H1 (cell line): ENCODE measurements at regions not wholly inside any gene's neighbourhood (a gene's known extent, or its start where the extent isn't known, plus 50 kb on each side); places are given as distances from the start of the nearest gene placed in this dataset.

Experiments used
- CTCF ChIA-PET: fragments of 300-600 bp; sonication (Branson Sonifier 250); formaldehyde crosslinking; loops from one replicate; lab custom pipeline; 2021; ENCODE audit not compliant: partially characterized antibody; lab: Charles Lee
- POLR2A ChIA-PET: fragments of 300-600 bp; sonication (Branson Sonifier 250); formaldehyde crosslinking; loops from one replicate; lab custom pipeline; 2021; ENCODE audit warnings: inconsistent platforms; ENCODE audit not compliant: partially characterized antibody; lab: Charles Lee
- DNase-seq, 2 experiments: peaks; one replicate each; pipeline versions ENCODE4 v3.0.0 to v3.0.0-alpha.2; 2010 to 2022; ENCODE audit warnings: low spot score in 2 of 2, low read depth in 1 of 2, mixed read lengths in 1 of 2
- FAIRE-seq: peaks from 2 replicates; lab custom pipeline; 2011; peaks lifted over from hg19 to GRCh38; lab: Jason Lieb, UNC
- H2AFZ ChIP-seq: 2 replicates; pipeline ENCODE4 v1.8.1; 2012; ENCODE audit warnings: low read length, inconsistent platforms
- H2AK5ac ChIP-seq: 2 replicates; pipeline ENCODE4 v1.6.1; 2013; ENCODE audit warnings: low read depth, low read length
- H2BK120ac ChIP-seq: replicated peaks from 2 replicates; pipeline ENCODE3; 2013; ENCODE audit warnings: low read depth, low read length, inconsistent platforms
- H2BK12ac ChIP-seq: 2 replicates; pipeline ENCODE4 v1.6.1; 2013; ENCODE audit warnings: low read depth, low read length
- H2BK15ac ChIP-seq: 2 replicates; pipeline ENCODE4 v1.6.1; 2013; ENCODE audit warnings: low read length
- H2BK20ac ChIP-seq: 2 replicates; pipeline ENCODE4 v1.6.1; 2013; ENCODE audit warnings: low read length
- H2BK5ac ChIP-seq: 2 replicates; pipeline ENCODE4 v1.6.1; 2013; ENCODE audit warnings: low read depth, low read length
- H3K14ac ChIP-seq: 2 replicates; pipeline ENCODE4 v1.6.1; 2013; ENCODE audit warnings: inconsistent platforms; ENCODE audit not compliant: insufficient read length
- H3K18ac ChIP-seq: 2 replicates; pipeline ENCODE4 v1.6.1; 2013; ENCODE audit warnings: low read length; ENCODE audit errors: extremely low read depth
- H3K23ac ChIP-seq: 2 replicates; pipeline ENCODE4 v1.6.1; 2013; ENCODE audit warnings: inconsistent platforms; ENCODE audit not compliant: insufficient read length
- H3K23me2 ChIP-seq: 2 replicates; pipeline ENCODE4 v1.6.1; 2013; ENCODE audit warnings: low read depth, low read length
- H3K27ac ChIP-seq: 2 replicates; pipeline ENCODE4 v1.6.1; 2011; ENCODE audit warnings: low read depth, low read length, inconsistent platforms
- H3K27me3 ChIP-seq, 4 experiments: replicated peaks in 1 of 4; 1 replicate in 1 of 4; 2 replicates in 3 of 4; pipeline versions ENCODE4 v1.6.1 to v1.8.1; 2011 to 2013; ENCODE audit warnings: low read length in 3 of 4, mild to moderate bottlenecking in 3 of 4, inconsistent platforms in 2 of 4, mixed read lengths in 2 of 4, moderate library complexity in 1 of 4; ENCODE audit not compliant: control insufficient read depth in 3 of 4, insufficient read depth in 3 of 4; ENCODE audit errors: extremely low read depth in 1 of 4
- H3K36me3 ChIP-seq, 4 experiments: 2 replicates each; pipeline versions ENCODE4 v1.6.1 to v1.8.1; 2011 to 2013; ENCODE audit warnings: mild to moderate bottlenecking in 4 of 4, low read length in 3 of 4, moderate library complexity in 2 of 4, control low read depth in 1 of 4, inconsistent platforms in 1 of 4; ENCODE audit not compliant: insufficient read depth in 4 of 4, control insufficient read depth in 2 of 4
- H3K4ac ChIP-seq: replicated peaks from 2 replicates; pipeline ENCODE3; 2013; ENCODE audit warnings: low read length, low read depth, mixed read lengths, inconsistent platforms; ENCODE audit not compliant: insufficient read length
- H3K4me1 ChIP-seq, 4 experiments: replicated peaks in 1 of 4; 1 replicate in 1 of 4; 2 replicates in 3 of 4; pipeline versions ENCODE4 v1.6.1 to v1.8.1; 2011 to 2013; ENCODE audit warnings: low read length in 3 of 4, inconsistent platforms in 2 of 4, mixed read lengths in 1 of 4; ENCODE audit not compliant: insufficient read depth in 4 of 4, control insufficient read depth in 3 of 4
- H3K4me2 ChIP-seq, 2 experiments: 2 replicates each; pipeline versions ENCODE4 v1.6.1 to v1.8.1; 2011 to 2013; ENCODE audit warnings: low read depth in 2 of 2, low read length in 2 of 2, control low read depth in 1 of 2, inconsistent platforms in 1 of 2, mild to moderate bottlenecking in 1 of 2; ENCODE audit not compliant: insufficient read depth in 1 of 2
- H3K4me3 ChIP-seq, 4 experiments: fragments of 200-600, 300-600 bp in 1 of 4; sonication (generic), shearing (Covaris generic), sonication (Bioruptor Twin) in 1 of 4; 2 replicates each; pipeline versions ENCODE4 v1.5.1 to v1.8.1; 2011 to 2016; ENCODE audit warnings: low read length in 4 of 4, low read depth in 3 of 4, control low read depth in 2 of 4, inconsistent platforms in 2 of 4, mild to moderate bottlenecking in 2 of 4, mixed read lengths in 1 of 4, moderate library complexity in 1 of 4; ENCODE audit not compliant: insufficient read depth in 2 of 4; ENCODE audit errors: extremely low read depth in 1 of 4
- H3K56ac ChIP-seq: replicated peaks from 2 replicates; pipeline ENCODE3; 2013; ENCODE audit warnings: low read depth, mild to moderate bottlenecking, mixed read lengths, low read length, inconsistent platforms; ENCODE audit not compliant: insufficient read length
- H3K79me1 ChIP-seq: 2 replicates; pipeline ENCODE4 v1.6.1; 2013; ENCODE audit warnings: low read depth, low read length, control low read depth
- H3K79me2 ChIP-seq, 2 experiments: 2 replicates each; pipeline versions ENCODE4 v1.6.1 to v1.8.1; 2012 to 2013; ENCODE audit warnings: low read length in 2 of 2, mild to moderate bottlenecking in 2 of 2, inconsistent platforms in 1 of 2; ENCODE audit not compliant: insufficient read depth in 2 of 2, control insufficient read depth in 1 of 2
- H3K9ac ChIP-seq, 4 experiments: replicated peaks in 1 of 4; 1 replicate in 1 of 4; 2 replicates in 3 of 4; pipeline versions ENCODE4 v1.6.1 to v1.8.1; 2011 to 2013; ENCODE audit warnings: low read depth in 3 of 4, low read length in 3 of 4, control low read depth in 2 of 4, mild to moderate bottlenecking in 2 of 4, moderate library complexity in 2 of 4, inconsistent platforms in 1 of 4; ENCODE audit errors: extremely low read depth in 1 of 4
- H3K9me3 ChIP-seq, 2 experiments: 2 replicates each; pipeline versions ENCODE4 v1.6.1 to v1.8.1; 2012 to 2013; ENCODE audit warnings: mild to moderate bottlenecking in 2 of 2, moderate library complexity in 2 of 2, control low read depth in 1 of 2, inconsistent platforms in 1 of 2, low read depth in 1 of 2, low read length in 1 of 2, mixed read lengths in 1 of 2; ENCODE audit not compliant: insufficient read depth in 2 of 2
- H4K20me1 ChIP-seq, 2 experiments: replicated peaks in 1 of 2; 2 replicates each; pipeline versions ENCODE3 to v1.8.1; 2011 to 2013; ENCODE audit warnings: inconsistent platforms in 2 of 2, low read length in 2 of 2, mild to moderate bottlenecking in 1 of 2; ENCODE audit not compliant: insufficient read depth in 2 of 2, control insufficient read depth in 1 of 2
- H4K5ac ChIP-seq: 2 replicates; pipeline ENCODE4 v1.6.1; 2013; ENCODE audit warnings: low read length, low read depth, mixed read lengths, inconsistent platforms; ENCODE audit not compliant: insufficient read length
- H4K8ac ChIP-seq: 2 replicates; pipeline ENCODE4 v1.8.0; 2013; ENCODE audit warnings: mild to moderate bottlenecking, moderate library complexity, low read length, inconsistent platforms; ENCODE audit not compliant: insufficient read depth; ENCODE audit errors: extremely low read depth
- H4K91ac ChIP-seq: replicated peaks from 2 replicates; pipeline ENCODE3; 2013; ENCODE audit warnings: low read length, mixed read lengths, inconsistent platforms; ENCODE audit not compliant: insufficient read length
- CEBPB ChIP-seq: IDR thresholded peaks from 2 replicates; pipeline ENCODE4 v1.6.1; 2012; ENCODE audit warnings: low read depth, low read length
- EGR1 ChIP-seq: IDR thresholded peaks from 2 replicates; pipeline ENCODE4 v1.6.1; 2011; ENCODE audit warnings: low read depth, low read length, borderline replicate concordance
- WGBS, 2 experiments: shearing (Covaris generic) in 1 of 2; methylation state at CpG; one replicate each; pipeline versions ENCODE4 v1.1.6 to v1.1.7; 2013 to 2015; ENCODE audit warnings: low lambda C conversion rate in 2 of 2, mixed read lengths in 2 of 2, inconsistent platforms in 1 of 2, low coverage in 1 of 2, missing lambda C conversion rate in 1 of 2; ENCODE audit not compliant: insufficient replicate concordance in 2 of 2, insufficient coverage in 1 of 2, insufficient read length in 1 of 2; ENCODE audit errors: extremely low coverage in 1 of 2, missing lambda C conversion rate in 1 of 2; 5-methylcytosine and 5-hydroxymethylcytosine counted together

DNA sequence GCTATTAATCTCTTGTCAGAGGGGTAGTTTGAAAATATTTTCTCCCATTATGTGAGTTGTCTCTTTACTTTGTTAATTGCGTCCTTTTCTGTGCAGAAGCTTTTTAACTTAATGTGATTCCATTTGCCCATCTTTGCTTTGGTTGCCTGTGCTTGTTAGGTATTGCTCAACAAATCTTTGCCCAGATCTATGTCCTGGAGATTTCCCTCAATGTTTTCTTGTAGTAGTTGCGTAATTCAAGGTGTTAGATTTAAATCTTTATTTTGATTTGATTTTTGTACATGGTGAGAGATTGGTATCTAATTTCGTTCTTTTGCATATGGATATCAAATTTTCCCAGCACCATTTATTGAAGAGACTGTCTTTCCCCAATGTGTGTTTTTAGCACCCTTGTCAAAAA is 567.2 kb downstream of the DNAJB9 start:
- Histone ChIP-seq H2BK5ac (no peak overlapping the region), H2BK12ac (no peak overlapping the region), H4K20me1 (no peaks in the 10 kb centered on the region), H4K91ac (no peak overlapping the region), H3K79me2 (no peaks in the 10 kb centered on the region), H3K79me1 (no peaks in the 10 kb centered on the region), H3K18ac (no peak overlapping the region), H3K23me2 (no peaks in the 10 kb centered on the region), H2BK15ac (no peak overlapping the region), H4K8ac (no peak overlapping the region), H2AFZ (no peak overlapping the region), H2BK20ac (no peak overlapping the region), H3K4me2 (no peak overlapping the region), H3K4ac (no peak overlapping the region), H2AK5ac (no peak overlapping the region), H3K4me3 (no peak overlapping the region), H3K56ac (no peak overlapping the region), H3K27me3 (no peaks in the 10 kb centered on the region)
- FAIRE-seq = no peak
- ChIA-PET POLR2A (no interaction called here), CTCF (interaction anchor here (1.1 kb wide), 1 partner anchor 9 kb away, joined by 4 read pairs; no protein-coding TSS in a partner anchor)
- WGBS, 2 experiments = 92% methylated on average over 3 of the region's 3 CpGs; no CpG with 5 or more reads in 1 of the 2 experiments
- TF ChIP-seq EGR1 = no peak
- TF ChIP-seq CEBPB = 0 out of 2 replicates have a peak, but pooled peaks have one; percentile 2
- TF ChIP-seq, all 59 proteins: peak for 1
- Histone ChIP-seq H2BK120ac (no peak overlapping the region), H4K5ac (no peak overlapping the region), H3K9me3 (peaks cover 9 to 15% of the 10 kb centered on the region in 2 experiments), H3K23ac (no peak overlapping the region), H3K4me1 (no peaks in the 10 kb centered on the region), H3K9ac (no peak overlapping the region), H3K36me3 (no peaks in the 10 kb centered on the region), H3K14ac (no peak overlapping the region), H3K27ac (no peak overlapping the region)
- DNase-seq = no peak
